Kidney (tissue), 13 donors: ENCODE measurements at regions not wholly inside any gene's neighbourhood (a gene's known extent, or its start where the extent isn't known, plus 50 kb on each side); places are given as distances from the start of the nearest gene placed in this dataset.

ENCODE experiments used
- DNase-seq, 5 donors: peaks; one replicate each; pipeline ENCODE4 v3.0.0-alpha.2; 2013 to 2020
- FAIRE-seq: peaks from 2 replicates; lab custom pipeline; 2012; peaks lifted over from hg19 to GRCh38; lab: Jason Lieb, UNC
- H3K27ac ChIP-seq, 2 donors: one replicate each; pipeline ENCODE4 v1.7.0; 2013; ENCODE audit warnings: low read depth in 2 of 2, low read length in 2 of 2, inconsistent platforms in 1 of 2
- H3K27me3 ChIP-seq: one replicate; pipeline ENCODE4 v1.7.1; 2013; ENCODE audit warnings: low read length, inconsistent platforms; ENCODE audit not compliant: control insufficient read depth, insufficient read depth
- H3K36me3 ChIP-seq, 3 donors: one replicate each; pipeline versions ENCODE4 v1.7.0 to v1.7.1; 2013; ENCODE audit warnings: low read length in 3 of 3, control low read depth in 1 of 3, inconsistent platforms in 1 of 3; ENCODE audit not compliant: insufficient read depth in 3 of 3, control insufficient read depth in 2 of 3
- H3K4me1 ChIP-seq, 3 donors: one replicate each; pipeline versions ENCODE4 v1.7.0 to v1.7.1; 2013; ENCODE audit warnings: low read length in 3 of 3, inconsistent platforms in 1 of 3, low read depth in 1 of 3; ENCODE audit not compliant: control insufficient read depth in 2 of 3, insufficient read depth in 2 of 3
- H3K4me3 ChIP-seq, 3 donors: one replicate each; pipeline versions ENCODE4 v1.7.0 to v1.8.1; 2013; ENCODE audit warnings: low read length in 3 of 3, control low read depth in 1 of 3, inconsistent platforms in 1 of 3
- H3K9ac ChIP-seq, 3 donors: one replicate each; pipeline versions ENCODE4 v1.7.0 to v1.7.1; 2013; ENCODE audit warnings: low read length in 3 of 3, control low read depth in 1 of 3, inconsistent platforms in 1 of 3
- H3K9me3 ChIP-seq, 3 donors: one replicate each; pipeline versions ENCODE4 v1.7.0 to v1.7.1; 2013; ENCODE audit warnings: low read length in 3 of 3, control low read depth in 1 of 3, inconsistent platforms in 1 of 3; ENCODE audit not compliant: control insufficient read depth in 2 of 3, insufficient read depth in 1 of 3
- CTCF ChIP-seq: IDR thresholded peaks from 3 replicates; pipeline ENCODE4 v1.5.1; 2012; ENCODE audit warnings: mild to moderate bottlenecking, moderate library complexity, borderline replicate concordance; ENCODE audit not compliant: insufficient read depth; ENCODE audit errors: extremely low read depth
- intact Hi-C: fragments of 100-400 bp; cut with DNase I; formaldehyde crosslinking; loops from one replicate; pipeline ENCODE4 v1.11.1; 2022
- donor health status: control.
- donor health status: control.
- donor health status: control.
- donor health status: control.
- donor health status: control.
- donor health status: DM: yes; HTN: yes; CAD: no.
- donor health status: Normal renal cell carcinoma (clear cell type).

GRCh38 chr6:8279041-8279805, 156.1 kb downstream of the SLC35B3 start:
- Histone ChIP-seq H3K4me1 (no peaks in the 10 kb centered on the region), H3K27me3 (no peaks in the 10 kb centered on the region), H3K27ac (no peak overlapping the region), H3K9me3 (no peaks in the 10 kb centered on the region), H3K36me3 (no peaks in the 10 kb centered on the region), H3K4me3 (no peak overlapping the region), H3K9ac (no peak overlapping the region)
- intact Hi-C loops: no loop called here
- FAIRE-seq (no peak), DNase-seq (peak in 2 of 5 donors; percentile 12 to 14)
- no peak for TF ChIP-seq CTCF

- no peak for DNase-seq
- H3K4me3 ChIP-seq: no peak overlapping the region
- H3K9me3 ChIP-seq: no peaks in the 10 kb centered on the region
Measured at GRCh38 chr6:8278562-8278961, 156.8 kb downstream of the SLC35B3 start.

GRCh38 chr6:8277769-8278168, 157.6 kb downstream of the SLC35B3 start:
- Histone ChIP-seq H3K4me3 (no peak overlapping the region), H3K27me3 (no peaks in the 10 kb centered on the region), H3K9ac (no peak overlapping the region), H3K4me1 (no peaks in the 10 kb centered on the region), H3K9me3 (no peaks in the 10 kb centered on the region), H3K36me3 (no peaks in the 10 kb centered on the region), H3K27ac (no peak overlapping the region)
- no peak for TF ChIP-seq CTCF
- intact Hi-C loops: no loop called here
- DNase-seq (peak in 1 of 5 donors; percentile 2), FAIRE-seq (no peak)

More at GRCh38 chr6:8278562-8278961, 156.8 kb downstream of the SLC35B3 start:
- FAIRE-seq: no peak
- no peaks in the 10 kb centered on the region for H3K36me3 ChIP-seq
- intact Hi-C loops: no loop called here
- no peak overlapping the region for H3K27ac ChIP-seq
- H3K9ac ChIP-seq: no peak overlapping the region
- H3K4me1 ChIP-seq: no peaks in the 10 kb centered on the region
- H3K27me3 ChIP-seq: no peaks in the 10 kb centered on the region
- TF ChIP-seq CTCF: no peak
